Vagina (tissue), 2 donors: ENCODE measurements at regions not wholly inside any gene's neighbourhood (a gene's known extent, or its start where the extent isn't known, plus 50 kb on each side); places are given as distances from the start of the nearest gene placed in this dataset.

Source experiments
- CTCF ChIP-seq, 3 experiments: fragments of 450-650 bp in 2 of 3; fragments of 200-600 bp in 1 of 3; sonication (generic) in 1 of 3; IDR thresholded peaks; one replicate each; pipeline ENCODE4 v1.5.1; 2017 to 2019; ENCODE audit warnings: antibody characterized with exemption in 3 of 3, mild to moderate bottlenecking in 2 of 3, moderate library complexity in 2 of 3
- POLR2A ChIP-seq, 2 donors: fragments of 450-650 bp; IDR thresholded peaks; one replicate each; pipeline ENCODE4 v1.6.1; 2017; ENCODE audit warnings: antibody characterized with exemption in 2 of 2, mild to moderate bottlenecking in 2 of 2, moderate library complexity in 2 of 2
- POLR2AphosphoS5 ChIP-seq, 2 donors: sonication (generic); formaldehyde crosslinking; IDR thresholded peaks; one replicate each; pipeline ENCODE4 v1.9.0; 2017; ENCODE audit warnings: antibody characterized with exemption in 2 of 2, mild to moderate bottlenecking in 2 of 2, low read depth in 1 of 2; ENCODE audit not compliant: insufficient read depth in 1 of 2

- TF ChIP-seq CTCF (IDR thresholded peaks at IDR 0.05) (no peak), POLR2A (IDR thresholded peaks at IDR 0.05) (no peak), POLR2AphosphoS5 (IDR thresholded peaks at IDR 0.05; ENCODE audit: insufficient read depth in 1 of 2, low read depth in 1 of 2) (no peak)
These were observed 77.1 kb downstream of the GBP6 start for GRCh38 chr1:89440911-89441310.
